ENCODE measurements at regions not wholly inside any gene's neighbourhood (a gene's known extent, or its start where the extent isn't known, plus 50 kb on each side); places are given as distances from the start of the nearest gene placed in this dataset.
"Not testable (repeated sequence)": the region's sequence is repeated elsewhere in the genome, so short reads cannot be mapped to it uniquely, and the experiment has no call there.

DNA sequence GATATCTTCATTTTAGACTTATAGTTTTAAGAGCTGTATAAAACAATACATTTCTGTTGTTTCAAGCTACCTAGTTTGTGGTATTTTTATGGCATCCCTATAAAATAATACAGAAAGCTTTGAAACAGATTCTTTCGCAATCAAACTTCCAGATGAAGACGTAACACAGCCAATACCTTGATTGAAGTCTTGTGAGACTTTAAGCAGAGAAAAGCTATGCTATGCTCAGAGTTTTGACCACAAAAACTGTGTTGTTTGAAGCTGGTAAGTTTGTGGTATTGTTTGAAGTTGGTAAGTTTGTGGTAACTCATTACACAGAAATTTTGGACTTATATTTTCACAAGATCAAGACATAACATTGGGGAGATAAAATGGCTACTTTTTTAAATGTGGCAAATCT lies 201.8 kb upstream of the UGT8 start:
- no peak for DNase-seq (ENCODE audit: low read depth in 3 of 3, low spot score in 2 of 3)

DNA sequence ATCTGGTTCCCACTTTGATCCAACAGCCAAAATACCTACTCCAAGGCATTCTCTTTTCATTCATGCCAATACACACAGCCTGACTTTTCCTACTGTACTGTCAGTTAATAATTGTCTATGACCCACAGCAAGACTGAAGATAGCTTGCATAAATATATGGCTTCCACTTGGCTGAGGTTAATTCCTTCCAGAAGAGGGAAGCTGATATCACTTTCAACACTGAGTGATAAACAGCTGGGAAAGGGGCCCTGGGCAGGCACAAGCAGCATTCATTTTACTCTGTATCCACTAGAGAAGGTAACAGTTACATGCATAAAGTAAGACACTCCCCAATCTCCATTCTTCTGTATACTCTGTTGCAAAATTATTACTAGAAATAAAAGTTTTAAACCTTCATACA lies 200.2 kb upstream of the UGT8 start:
- no peak for DNase-seq (ENCODE audit: low read depth in 3 of 3, low spot score in 2 of 3)

DNA sequence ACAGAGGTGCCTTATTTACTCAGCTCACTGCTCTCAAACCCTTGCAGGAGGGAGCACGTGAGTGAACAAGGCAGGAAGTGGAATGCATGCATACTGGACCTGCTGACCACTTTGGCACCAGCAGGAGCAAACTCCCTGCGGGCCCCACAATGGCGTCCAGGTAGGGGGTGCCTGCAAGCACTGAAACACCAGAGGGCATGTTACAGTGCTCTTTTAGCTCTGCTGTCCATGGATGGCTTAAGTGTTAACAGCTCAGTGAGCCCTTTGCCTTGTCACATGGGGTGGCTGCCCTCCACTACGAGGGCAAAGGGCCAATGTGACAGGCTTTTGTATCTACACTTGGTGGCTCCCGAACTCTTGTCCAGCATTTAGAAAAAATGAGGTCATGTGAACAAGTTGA lies 199.5 kb upstream of the UGT8 start:
- no peak for DNase-seq (ENCODE audit: low read depth in 3 of 3, low spot score in 2 of 3)

DNA sequence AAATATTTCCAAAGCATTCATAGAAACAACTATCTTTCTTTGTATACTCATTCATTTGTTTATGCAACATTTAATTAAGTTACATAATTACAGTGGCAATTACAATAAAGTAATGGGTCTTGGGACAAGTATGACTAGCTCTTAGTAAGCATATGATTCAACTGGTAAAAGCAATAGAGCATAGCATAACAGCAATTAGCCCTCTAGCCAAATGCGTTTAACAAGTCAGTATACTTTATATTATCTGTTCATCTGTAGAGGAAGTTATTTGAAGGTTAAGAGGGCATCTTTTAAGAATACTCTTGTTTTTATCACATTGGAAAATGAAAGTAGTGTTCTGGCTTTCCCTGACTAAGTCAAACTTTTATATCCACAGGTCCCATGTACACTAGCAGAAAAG lies 198.1 kb upstream of the UGT8 start:
- DNase-seq (ENCODE audit: low read depth in 3 of 3, low spot score in 2 of 3): no peak

DNA sequence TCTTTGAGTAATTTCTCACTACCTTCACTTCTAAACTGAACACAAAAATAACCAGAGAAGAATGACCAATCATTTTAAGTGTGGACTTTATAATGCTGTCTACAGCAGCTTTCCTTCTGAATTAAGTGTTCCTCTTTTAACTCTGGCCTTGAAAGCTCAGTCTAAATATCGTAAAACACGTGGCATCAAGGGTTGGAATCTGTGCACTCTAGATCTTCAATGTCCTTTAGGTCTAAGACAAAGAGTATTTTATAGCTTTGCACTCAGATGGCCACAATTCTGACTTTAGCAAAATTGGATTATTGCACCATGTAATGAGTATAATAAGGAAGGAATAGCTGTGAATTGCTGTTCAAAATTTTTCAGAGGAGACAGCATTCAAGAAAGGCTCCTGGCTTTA lies 197.1 kb upstream of the UGT8 start:
- no peak for DNase-seq (ENCODE audit: low read depth in 3 of 3, low spot score in 2 of 3)

DNA sequence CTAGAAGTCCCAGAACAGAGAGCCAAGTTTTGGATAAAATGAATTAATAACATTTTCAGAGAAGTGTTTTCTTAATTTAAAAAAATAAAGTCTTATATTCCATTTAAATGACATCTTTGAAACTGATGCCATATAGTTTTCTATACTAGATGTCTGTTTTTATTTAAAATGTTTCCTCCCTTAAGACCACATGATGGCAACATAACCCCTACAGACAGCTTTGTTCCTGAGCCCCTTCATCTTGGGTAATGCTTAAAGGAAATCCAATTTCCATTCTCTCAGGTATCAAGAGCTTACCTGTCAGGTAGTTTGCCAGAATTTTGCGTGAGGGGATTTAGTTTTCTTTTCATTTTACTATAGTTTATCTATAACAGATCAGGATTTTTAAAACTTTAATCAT lies 181.4 kb upstream of the UGT8 start:
- DNase-seq (ENCODE audit: low read depth in 3 of 3, low spot score in 2 of 3): no peak

DNA sequence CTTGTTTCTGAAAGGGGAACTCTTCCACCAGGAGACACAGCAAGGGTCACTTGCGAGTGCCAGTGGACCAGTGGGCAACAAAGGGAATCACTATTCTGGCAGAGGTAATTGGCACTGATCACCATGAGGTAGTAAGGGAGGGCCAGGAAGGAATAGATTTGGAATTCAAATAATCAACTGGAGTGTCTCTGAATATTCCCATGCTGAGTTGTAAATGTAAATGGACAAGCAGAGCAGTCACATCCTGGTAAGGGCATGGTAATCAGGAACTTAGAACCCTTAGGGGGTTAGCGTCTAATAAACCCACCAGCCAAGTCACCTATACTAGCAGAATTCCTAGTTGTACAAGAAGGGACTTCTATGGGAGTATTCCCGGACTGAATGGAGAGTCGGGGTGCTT lies 178.5 kb upstream of the UGT8 start:
- no peak for DNase-seq (ENCODE audit: low read depth in 3 of 3, low spot score in 2 of 3)

DNA sequence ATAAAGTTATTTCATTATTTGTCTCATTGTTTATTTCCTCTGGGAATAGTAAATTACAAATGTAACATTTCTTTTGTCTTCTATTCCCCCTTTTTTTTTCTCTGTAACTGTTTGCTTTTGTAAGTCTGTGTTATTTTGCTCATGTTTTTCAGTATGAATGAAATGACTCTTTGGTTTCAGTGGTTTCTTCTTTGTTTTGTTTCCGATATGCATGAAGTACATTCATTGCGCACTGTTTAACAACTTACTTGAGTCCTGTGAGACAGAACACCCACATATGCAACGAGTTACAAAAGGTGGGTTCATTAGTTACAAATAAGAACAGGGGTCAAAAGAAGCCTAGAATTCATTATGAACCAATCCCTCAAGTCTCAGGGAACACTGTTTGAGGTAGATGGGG lies 175.0 kb upstream of the UGT8 start:
- DNase-seq (ENCODE audit: low read depth in 3 of 3, low spot score in 2 of 3): no peak

DNA sequence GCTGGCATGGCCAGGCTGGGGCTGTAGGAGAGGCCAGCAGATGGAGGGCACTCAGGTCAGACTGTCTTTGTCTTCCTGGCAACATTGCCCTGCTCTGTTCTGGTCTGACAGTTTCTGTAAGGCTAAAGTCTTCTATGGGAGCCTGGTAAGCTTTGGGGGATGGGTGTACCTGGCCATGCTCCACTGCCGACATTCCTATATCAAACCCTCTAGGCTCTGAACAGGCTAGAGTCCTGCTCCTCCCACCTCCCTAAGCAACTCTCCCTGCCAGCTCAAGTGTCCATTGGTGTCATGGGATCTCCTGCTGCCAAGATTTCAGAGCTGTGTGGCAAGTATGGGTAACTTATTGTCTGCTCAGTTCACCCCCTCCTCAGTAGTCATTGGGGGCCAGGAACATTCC lies 163.5 kb upstream of the UGT8 start:
- DNase-seq (ENCODE audit: low read depth in 3 of 3, low spot score in 2 of 3): no peak

DNA sequence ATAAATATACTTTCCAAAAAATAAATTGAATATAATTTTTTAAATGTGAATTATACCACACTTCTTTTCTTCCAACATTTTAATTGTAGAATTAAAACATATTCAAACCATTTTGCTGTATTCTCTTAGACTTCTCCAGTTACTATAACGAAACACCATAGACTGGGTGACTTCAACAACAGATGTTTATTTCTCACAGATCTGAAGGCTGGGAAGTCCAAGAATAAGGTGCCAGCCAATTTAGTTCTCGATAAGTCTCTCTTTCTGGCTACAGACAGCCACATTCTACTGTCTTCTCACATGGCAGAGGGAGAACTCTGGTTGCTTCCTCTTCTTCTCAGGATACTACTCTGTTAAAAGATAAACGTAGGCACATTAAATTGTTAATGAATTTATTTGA lies 155.8 kb upstream of the UGT8 start:
- no peak for DNase-seq (ENCODE audit: low read depth in 3 of 3, low spot score in 2 of 3)

DNA sequence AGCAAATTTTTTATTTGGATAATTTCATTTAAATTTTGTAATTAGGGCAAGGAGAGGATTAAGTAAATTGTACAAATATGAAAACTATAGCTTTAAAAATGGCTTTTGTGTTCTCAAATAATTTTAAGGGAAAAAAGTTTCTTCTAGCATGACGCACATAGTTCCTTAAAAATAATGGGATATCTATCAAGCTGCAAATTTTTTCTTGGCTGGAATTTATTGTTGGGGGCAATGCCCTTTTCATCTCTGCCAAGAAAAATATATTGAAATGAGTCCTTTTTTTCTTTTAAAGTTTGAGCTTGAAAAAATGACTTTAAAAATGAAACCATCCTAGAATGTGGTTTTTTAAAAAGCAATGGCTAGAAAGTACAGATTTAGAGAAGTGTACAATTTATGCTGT lies 154.4 kb upstream of the UGT8 start:
- no peak for DNase-seq (ENCODE audit: low read depth in 3 of 3, low spot score in 2 of 3)

DNA sequence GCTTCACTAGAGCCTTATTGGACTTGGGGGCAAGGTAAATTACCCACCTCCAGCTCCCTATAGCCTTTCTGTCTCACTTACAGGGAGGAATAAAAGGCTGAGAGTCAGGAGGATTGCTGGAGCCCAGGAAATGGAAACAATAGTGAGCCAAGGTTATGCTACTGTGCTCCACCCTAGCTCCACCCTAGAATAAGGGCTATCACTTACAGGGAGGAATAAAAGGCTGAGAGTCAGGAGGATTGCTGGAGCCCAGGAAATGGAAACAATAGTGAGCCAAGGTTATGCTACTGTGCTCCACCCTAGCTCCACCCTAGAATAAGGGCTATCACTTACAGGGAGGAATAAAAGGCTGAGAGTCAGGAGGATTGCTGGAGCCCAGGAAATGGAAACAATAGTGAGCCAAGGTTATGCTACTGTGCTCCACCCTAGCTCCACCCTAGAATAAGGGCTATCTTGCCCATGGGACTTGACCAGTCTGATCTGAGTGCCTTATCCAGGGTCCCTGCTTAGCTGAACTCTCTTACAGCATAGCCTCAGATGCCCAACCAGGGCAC lies 150.6 kb upstream of the UGT8 start:
- not testable (repeated sequence) for DNase-seq (ENCODE audit: low read depth in 3 of 3, low spot score in 2 of 3)

DNA sequence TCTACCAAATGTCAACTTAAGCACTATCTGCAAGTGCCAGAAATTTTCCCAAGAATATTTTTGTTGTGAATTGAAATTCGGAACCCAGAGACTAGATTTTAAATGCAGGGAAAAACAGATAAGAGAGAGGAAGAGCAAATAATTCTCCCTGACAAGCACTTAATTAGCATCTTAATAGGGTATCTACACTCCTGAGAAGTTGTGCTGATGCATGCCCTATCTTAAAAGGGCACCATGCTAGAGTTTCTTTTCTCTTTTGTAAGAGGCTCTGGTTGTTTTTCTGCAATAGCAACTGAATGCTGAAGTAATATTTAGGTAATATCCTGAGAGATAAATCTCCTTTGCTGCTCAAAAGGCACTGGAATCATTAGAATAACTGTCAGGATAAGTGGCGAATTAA lies 139.9 kb upstream of the UGT8 start:
- DNase-seq (ENCODE audit: low read depth in 3 of 3, low spot score in 2 of 3): no peak

DNA sequence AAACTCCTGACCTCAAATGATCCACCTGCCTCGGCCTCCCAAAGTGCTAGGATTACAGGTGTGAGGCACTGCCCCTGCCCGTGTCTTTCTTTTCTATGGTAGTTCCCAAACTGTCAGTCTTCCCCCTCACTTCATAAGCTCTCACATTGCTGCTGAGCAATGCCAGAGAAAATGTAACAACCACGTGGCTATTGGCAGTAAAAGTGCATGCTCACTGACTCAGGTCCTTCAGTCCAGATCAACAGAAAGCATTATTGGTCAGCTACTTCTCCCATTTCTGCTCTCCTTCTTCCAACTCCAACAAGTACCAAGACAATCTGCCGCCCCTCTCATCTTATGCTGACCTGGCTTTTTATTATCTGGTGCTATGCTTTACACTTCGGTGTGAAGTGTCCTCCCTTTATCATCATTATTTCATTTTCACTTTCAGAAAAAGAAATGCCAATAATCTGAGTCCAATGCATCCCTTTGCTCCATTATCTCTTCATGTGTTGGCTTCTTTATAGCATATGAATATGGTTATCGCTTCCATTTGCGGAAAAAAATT lies 133.8 kb upstream of the UGT8 start:
- DNase-seq (ENCODE audit: low read depth in 3 of 3, low spot score in 2 of 3): no peak

DNA sequence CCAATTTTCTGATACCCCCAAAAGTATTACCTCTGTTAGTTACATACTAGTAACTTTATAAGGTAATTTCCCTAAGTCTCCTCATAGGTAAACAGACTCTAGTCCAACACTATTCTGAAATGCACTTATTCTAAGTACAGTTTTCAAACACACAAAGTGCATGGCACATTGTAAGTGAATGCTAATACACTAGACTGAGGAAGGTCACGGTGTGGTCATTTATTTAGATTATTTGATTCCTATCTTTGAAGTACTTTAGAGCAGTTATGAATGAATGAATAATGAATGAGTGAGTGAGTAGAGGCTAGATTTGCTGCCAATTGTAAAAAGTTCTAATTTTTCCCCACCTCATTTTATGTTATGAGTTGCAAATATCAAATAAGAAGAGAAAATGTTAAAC lies 132.8 kb upstream of the UGT8 start:
- no peak for DNase-seq (ENCODE audit: low read depth in 3 of 3, low spot score in 2 of 3)

DNA sequence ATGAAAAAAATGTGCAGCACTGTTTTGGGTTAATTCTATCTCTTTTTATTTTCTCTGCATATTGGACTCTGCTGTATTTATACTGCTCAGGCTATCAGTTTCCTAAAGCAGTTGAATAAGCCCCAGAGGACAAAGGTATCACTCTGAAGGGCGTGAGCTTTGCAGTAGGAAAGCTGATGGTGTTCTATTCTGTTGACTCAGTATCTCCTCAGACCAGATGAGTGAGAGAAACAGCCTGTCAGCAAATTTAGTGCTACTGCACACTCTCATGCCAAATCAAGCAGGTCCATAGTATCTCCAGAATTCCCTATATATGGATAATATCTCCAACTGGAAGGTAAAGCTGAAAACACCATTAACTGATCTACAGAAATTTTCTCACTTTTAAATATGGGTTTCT lies 132.3 kb upstream of the UGT8 start:
- DNase-seq (ENCODE audit: low read depth in 3 of 3, low spot score in 2 of 3): no peak

DNA sequence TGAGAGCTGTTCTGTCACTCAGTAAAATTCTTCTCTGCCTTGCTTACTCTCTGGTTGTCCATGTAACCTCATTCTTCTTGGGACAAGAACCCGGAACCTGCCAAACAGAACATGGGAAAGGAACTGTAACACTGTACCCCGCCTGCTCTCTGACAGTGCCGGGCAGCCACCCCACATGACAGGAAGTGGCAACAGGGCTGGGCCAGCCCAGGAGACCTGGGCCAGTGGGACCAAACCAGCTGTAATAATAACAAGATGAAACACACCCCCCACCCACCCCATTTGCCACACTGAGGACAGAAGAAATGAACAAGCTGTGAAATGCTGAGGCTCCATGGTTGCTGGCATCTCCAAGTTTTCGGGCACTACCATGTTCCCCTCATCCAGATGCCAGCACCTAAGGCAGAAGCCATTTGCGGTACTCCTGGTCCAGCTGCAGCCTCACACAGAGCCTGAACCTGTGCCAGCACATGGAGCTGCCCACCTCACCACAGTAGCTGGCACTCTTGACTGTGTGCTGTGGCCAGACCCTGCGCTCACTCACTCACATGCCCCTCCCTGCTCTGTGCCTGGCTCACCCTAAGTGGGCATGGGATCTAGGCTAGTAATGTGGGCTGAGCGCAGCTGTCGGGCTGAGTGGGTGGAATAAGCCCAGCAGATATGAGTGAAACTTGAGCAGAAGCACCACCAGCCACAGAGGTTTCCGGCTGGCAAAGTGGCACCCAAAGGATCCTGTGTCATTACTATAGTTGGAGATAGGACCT lies 126.2 kb upstream of the UGT8 start:
- no peak for DNase-seq (ENCODE audit: low read depth in 3 of 3, low spot score in 2 of 3)

DNA sequence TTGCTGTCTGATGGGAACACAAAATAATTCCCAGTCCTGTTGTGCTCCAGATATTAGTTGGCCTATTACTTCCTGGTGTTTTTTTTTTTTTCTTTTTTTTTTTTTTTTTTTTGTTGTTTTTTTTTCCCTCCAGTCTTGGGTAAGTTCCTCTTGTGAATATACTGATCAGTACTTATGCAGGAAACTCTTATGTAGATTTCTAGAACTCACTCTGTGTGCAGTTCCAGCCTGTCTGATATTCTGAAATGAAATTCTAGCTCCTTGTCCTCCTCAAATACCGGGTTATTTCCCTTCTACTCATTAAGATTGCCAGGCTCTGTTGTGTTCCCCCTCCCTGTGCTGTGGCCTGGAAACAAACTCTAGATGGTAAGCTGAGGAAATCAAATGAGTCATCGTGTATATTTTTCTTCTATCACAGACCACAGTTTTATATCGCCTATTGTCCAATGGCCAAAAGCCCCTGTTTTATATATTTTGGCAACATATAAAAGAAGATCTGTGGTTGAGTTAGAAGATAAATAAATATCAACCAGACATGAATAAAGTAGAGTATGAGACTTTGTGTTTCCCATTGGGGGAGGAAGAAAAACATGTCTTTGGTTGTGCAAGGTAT lies 124.3 kb upstream of the UGT8 start:
- no peak for DNase-seq (ENCODE audit: low read depth in 3 of 3, low spot score in 2 of 3)

DNA sequence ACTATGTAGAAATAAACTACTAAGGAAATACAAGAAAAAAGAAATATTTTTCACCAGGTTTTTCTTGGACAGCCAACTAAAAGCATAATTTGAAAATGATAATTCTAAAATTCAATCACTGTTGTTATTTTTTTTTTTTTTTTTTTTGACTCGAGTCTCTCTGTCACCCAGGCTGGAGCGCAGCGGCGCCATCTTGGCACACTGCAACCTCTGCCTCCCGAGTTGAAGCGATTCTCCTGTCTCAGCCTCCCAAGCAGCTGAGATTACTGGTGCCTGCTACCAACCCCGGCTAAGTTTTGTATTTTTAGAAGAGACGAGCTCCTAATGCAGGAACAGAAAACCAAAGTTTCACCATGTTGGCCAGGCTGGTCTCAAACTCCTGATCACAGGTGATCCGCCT lies 122.3 kb upstream of the UGT8 start:
- no peak for DNase-seq (ENCODE audit: low read depth in 3 of 3, low spot score in 2 of 3)

DNA sequence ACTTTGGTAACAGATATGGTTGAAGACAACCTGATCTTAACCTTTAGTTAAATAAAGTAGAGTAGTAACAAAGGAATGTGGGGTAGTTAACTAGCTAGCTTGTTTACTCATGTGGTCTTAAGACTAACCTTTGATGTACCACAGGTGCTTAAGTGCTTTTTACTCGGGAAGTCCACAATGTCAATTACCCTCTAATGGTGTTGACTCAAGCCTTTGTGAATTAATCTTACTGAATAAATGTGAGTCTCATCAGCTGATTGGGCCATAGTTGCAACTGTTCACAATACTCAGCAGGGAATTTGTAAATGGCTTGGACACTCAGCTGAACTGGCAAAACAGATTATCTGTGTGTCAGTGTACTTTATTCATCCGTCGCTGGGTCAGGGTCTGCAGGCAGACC lies 119.0 kb upstream of the UGT8 start:
- DNase-seq (ENCODE audit: low read depth in 3 of 3, low spot score in 2 of 3): no peak

DNA sequence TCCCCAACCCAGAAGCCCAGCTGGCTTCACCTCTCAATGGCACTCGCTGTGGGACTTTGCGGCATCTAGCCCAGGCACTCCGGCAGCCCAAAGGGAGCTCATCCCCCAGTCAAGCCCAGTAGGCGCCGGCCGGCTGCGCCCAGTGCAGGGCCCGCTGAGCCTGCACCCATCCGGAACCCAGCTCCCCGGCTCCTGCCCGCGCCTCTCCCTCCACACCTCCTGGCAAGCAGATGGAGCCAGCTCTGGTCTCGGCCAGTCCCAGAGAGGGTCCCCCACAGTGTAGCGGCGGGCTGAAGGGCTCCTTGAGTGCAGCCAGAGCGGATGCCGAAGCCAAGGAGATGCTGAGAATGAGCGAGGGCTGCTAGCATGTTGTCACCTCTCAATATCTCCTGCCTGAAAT lies 116.8 kb upstream of the UGT8 start:
- DNase-seq (ENCODE audit: low read depth in 3 of 3, low spot score in 2 of 3): no peak

DNA sequence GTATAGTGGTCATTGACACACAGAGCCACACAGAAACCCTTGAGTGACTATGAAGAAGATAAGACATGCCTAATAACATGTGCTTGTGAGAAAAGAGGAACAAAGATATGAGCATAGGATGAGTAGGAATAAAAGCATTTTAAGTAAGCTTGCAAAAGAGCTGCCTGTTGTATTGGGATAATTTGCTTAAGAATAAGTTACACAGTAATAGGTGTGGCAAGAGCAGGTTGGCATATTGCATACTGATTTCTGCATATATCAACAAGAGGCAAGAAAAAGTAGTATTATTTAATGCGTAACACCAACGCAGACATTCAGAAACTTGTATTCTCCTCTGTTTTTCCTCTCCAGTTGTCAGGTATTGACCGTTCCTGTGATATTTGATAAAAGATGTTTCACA lies 111.5 kb upstream of the UGT8 start:
- no peak for DNase-seq (ENCODE audit: low read depth in 3 of 3, low spot score in 2 of 3)

Data from right renal cortex interstitium (tissue), 3 donors.